Stomach (tissue), 4 donors: ENCODE measurements at regions not wholly inside any gene's neighbourhood (a gene's known extent, or its start where the extent isn't known, plus 50 kb on each side); places are given as distances from the start of the nearest gene placed in this dataset.

Experiments
- CTCF ChIP-seq, 7 experiments: fragments of 450-650 bp in 4 of 7; fragments of 200-600 bp in 3 of 7; sonication (generic) in 3 of 7; IDR thresholded peaks; one replicate each; pipeline ENCODE4 v1.5.1; 2016 to 2019; ENCODE audit warnings: antibody characterized with exemption in 7 of 7, control low read depth in 2 of 7, mild to moderate bottlenecking in 1 of 7
- EP300 ChIP-seq: sonication (generic); formaldehyde crosslinking; IDR thresholded peaks from one replicate; pipeline ENCODE4 v1.6.1; 2017; ENCODE audit warnings: antibody characterized with exemption
- POLR2A ChIP-seq, 4 donors: fragments of 450-650 bp; IDR thresholded peaks; one replicate each; pipeline ENCODE4 v1.6.1; 2016; ENCODE audit warnings: antibody characterized with exemption in 4 of 4, control low read depth in 2 of 4, mild to moderate bottlenecking in 1 of 4, moderate library complexity in 1 of 4

GRCh38 chr2:234357666-234358065 is 139.2 kb downstream of the ARL4C start:
- TF ChIP-seq CTCF (IDR thresholded peaks at IDR 0.05) (no peak), EP300 (no peak), POLR2A (IDR thresholded peaks at IDR 0.05) (no peak)
